ENCODE measurements at regions not wholly inside any gene's neighbourhood (a gene's known extent, or its start where the extent isn't known, plus 50 kb on each side); places are given as distances from the start of the nearest gene placed in this dataset.
"Not testable (repeated sequence)": the region's sequence is repeated elsewhere in the genome, so short reads cannot be mapped to it uniquely, and the experiment has no call there.

- Histone ChIP-seq H3K36me3 (no peaks in the 10 kb centered on the region), H3K4me1 (replicated peaks) (no peaks in the 10 kb centered on the region), H3K4me3 (no peak overlapping the region), H3K9me3 (replicated peaks) (no peaks in the 10 kb centered on the region), H3K27ac (no peak overlapping the region), H3K27me3 (replicated peaks) (no peaks in the 10 kb centered on the region)
- no peak for DNase-seq (ENCODE audit: low read depth in 1 of 2, low spot score in 2 of 2)
Measured at GRCh38 chr18:51478908-51479307, 281.4 kb upstream of the MEX3C start.

- no peaks in the 10 kb centered on the region for H3K4me1 ChIP-seq (replicated peaks)
- no peak overlapping the region for H3K4me3 ChIP-seq
- no peaks in the 10 kb centered on the region for H3K27me3 ChIP-seq (replicated peaks)
- H3K27ac ChIP-seq = no peak overlapping the region
- H3K36me3 ChIP-seq = no peaks in the 10 kb centered on the region
- no peak for DNase-seq (ENCODE audit: low read depth in 1 of 2, low spot score in 2 of 2)
- H3K9me3 ChIP-seq (replicated peaks) = no peaks in the 10 kb centered on the region
Measured at GRCh38 chr18:51479736-51480135, 282.3 kb upstream of the MEX3C start.

- DNase-seq (ENCODE audit: low read depth in 1 of 2, low spot score in 2 of 2) = no peak
- no peaks in the 10 kb centered on the region for H3K36me3 ChIP-seq
- no peaks in the 10 kb centered on the region for H3K27me3 ChIP-seq (replicated peaks)
- H3K9me3 ChIP-seq (replicated peaks) = no peaks in the 10 kb centered on the region
- no peak overlapping the region for H3K4me3 ChIP-seq
- H3K4me1 ChIP-seq (replicated peaks) = no peaks in the 10 kb centered on the region
- no peak overlapping the region for H3K27ac ChIP-seq
Measured at GRCh38 chr18:51480407-51481261, 283.2 kb upstream of the MEX3C start.

- H3K4me1 ChIP-seq (replicated peaks) = no peaks in the 10 kb centered on the region
Measured at GRCh38 chr18:51486735-51487366, 289.4 kb upstream of the MEX3C start.

GRCh38 chr18:51490417-51490816 is 292.9 kb upstream of the MEX3C start:
- no peak for DNase-seq (ENCODE audit: low read depth in 1 of 2, low spot score in 2 of 2)
- H3K27ac ChIP-seq = no peak overlapping the region
- no peak overlapping the region for H3K4me3 ChIP-seq
- no peaks in the 10 kb centered on the region for H3K9me3 ChIP-seq (replicated peaks)
- H3K27me3 ChIP-seq (replicated peaks) = no peaks in the 10 kb centered on the region
- H3K4me1 ChIP-seq (replicated peaks) = no peaks in the 10 kb centered on the region
- no peaks in the 10 kb centered on the region for H3K36me3 ChIP-seq

More at GRCh38 chr18:51486735-51487366, 289.4 kb upstream of the MEX3C start:
- no peak overlapping the region for H3K27ac ChIP-seq
- H3K36me3 ChIP-seq = no peaks in the 10 kb centered on the region
- H3K9me3 ChIP-seq (replicated peaks) = no peaks in the 10 kb centered on the region
- no peaks in the 10 kb centered on the region for H3K27me3 ChIP-seq (replicated peaks)
- DNase-seq (ENCODE audit: low read depth in 1 of 2, low spot score in 2 of 2) = no peak
- H3K4me3 ChIP-seq = no peak overlapping the region

- Histone ChIP-seq H3K36me3 (no peaks in the 10 kb centered on the region), H3K4me1 (replicated peaks) (no peaks in the 10 kb centered on the region), H3K4me3 (no peak overlapping the region), H3K9me3 (replicated peaks) (no peaks in the 10 kb centered on the region), H3K27ac (no peak overlapping the region), H3K27me3 (replicated peaks) (no peaks in the 10 kb centered on the region)
- DNase-seq (ENCODE audit: low read depth in 1 of 2, low spot score in 2 of 2) = no peak
Measured at GRCh38 chr18:51490860-51491259, 293.4 kb upstream of the MEX3C start.

- no peak for DNase-seq (ENCODE audit: low read depth in 1 of 2, low spot score in 2 of 2)
- no peaks in the 10 kb centered on the region; the same call in 1 of the 2 replicates for H3K27me3 ChIP-seq (replicated peaks)
- no peak overlapping the region for H3K27ac ChIP-seq
- H3K9me3 ChIP-seq (replicated peaks) = no peaks in the 10 kb centered on the region
- H3K36me3 ChIP-seq = no peaks in the 10 kb centered on the region
- no peak overlapping the region for H3K4me3 ChIP-seq
- H3K4me1 ChIP-seq (replicated peaks) = no peaks in the 10 kb centered on the region
Measured at GRCh38 chr18:51491678-51492372, 294.3 kb upstream of the MEX3C start.

- no peak overlapping the region for H3K27ac ChIP-seq
- no peak overlapping the region for H3K4me3 ChIP-seq
- H3K27me3 ChIP-seq (replicated peaks) = no peaks in the 10 kb centered on the region; the same call in 1 of the 2 replicates
- H3K9me3 ChIP-seq (replicated peaks) = no peaks in the 10 kb centered on the region
- no peaks in the 10 kb centered on the region for H3K4me1 ChIP-seq (replicated peaks)
- H3K36me3 ChIP-seq = no peaks in the 10 kb centered on the region
- no peak for DNase-seq (ENCODE audit: low read depth in 1 of 2, low spot score in 2 of 2)
Measured at GRCh38 chr18:51498085-51498855, 300.8 kb upstream of the MEX3C start.

- H3K4me1 ChIP-seq (replicated peaks) = no peaks in the 10 kb centered on the region
- H3K27ac ChIP-seq = no peak overlapping the region
- no peaks in the 10 kb centered on the region for H3K27me3 ChIP-seq (replicated peaks)
- no peaks in the 10 kb centered on the region for H3K36me3 ChIP-seq
- no peak for DNase-seq (ENCODE audit: low read depth in 1 of 2, low spot score in 2 of 2)
- H3K4me3 ChIP-seq = no peak overlapping the region
- no peaks in the 10 kb centered on the region for H3K9me3 ChIP-seq (replicated peaks)
Measured at GRCh38 chr18:51503351-51503750, 305.9 kb upstream of the MEX3C start.

- Histone ChIP-seq H3K4me1 (replicated peaks) (no peaks in the 10 kb centered on the region), H3K9me3 (replicated peaks) (no peaks in the 10 kb centered on the region), H3K27ac (no peak overlapping the region), H3K27me3 (replicated peaks) (no peaks in the 10 kb centered on the region), H3K36me3 (no peaks in the 10 kb centered on the region), H3K4me3 (no peak overlapping the region)
- DNase-seq (ENCODE audit: low read depth in 1 of 2, low spot score in 2 of 2) = no peak
Measured at GRCh38 chr18:51506811-51507210, 309.3 kb upstream of the MEX3C start.

GRCh38 chr18:51508410-51508809 is 310.9 kb upstream of the MEX3C start:
- not testable (repeated sequence) for H3K27ac ChIP-seq; H3K27me3 ChIP-seq (replicated peaks); H3K4me1 ChIP-seq (replicated peaks); H3K36me3 ChIP-seq; H3K9me3 ChIP-seq (replicated peaks); DNase-seq (ENCODE audit: low read depth in 1 of 2, low spot score in 2 of 2); H3K4me3 ChIP-seq

GRCh38 chr18:51510020-51510419 is 312.5 kb upstream of the MEX3C start:
- Histone ChIP-seq H3K36me3 (no peaks in the 10 kb centered on the region), H3K27me3 (replicated peaks) (no peaks in the 10 kb centered on the region), H3K27ac (no peak overlapping the region), H3K9me3 (replicated peaks) (no peaks in the 10 kb centered on the region), H3K4me1 (replicated peaks) (no peaks in the 10 kb centered on the region), H3K4me3 (no peak overlapping the region)
- no peak for DNase-seq (ENCODE audit: low read depth in 1 of 2, low spot score in 2 of 2)

- H3K27ac ChIP-seq = no peak overlapping the region
- DNase-seq (ENCODE audit: low read depth in 1 of 2, low spot score in 2 of 2) = no peak
- no peaks in the 10 kb centered on the region for H3K27me3 ChIP-seq (replicated peaks)
- H3K36me3 ChIP-seq = no peaks in the 10 kb centered on the region
- H3K4me3 ChIP-seq = no peak overlapping the region
- H3K9me3 ChIP-seq (replicated peaks) = no peaks in the 10 kb centered on the region
- H3K4me1 ChIP-seq (replicated peaks) = no peaks in the 10 kb centered on the region
Measured at GRCh38 chr18:51513517-51513916, 316.0 kb upstream of the MEX3C start.
